DMS114 treated with DMSO at 0.1 percent for 48 hours (cell line): ENCODE measurements at regions not wholly inside any gene's neighbourhood (a gene's known extent, or its start where the extent isn't known, plus 50 kb on each side); places are given as distances from the start of the nearest gene placed in this dataset.

Experiments used
- DNase-seq: peaks from one replicate; lab custom pipeline; 2025; ENCODE audit not compliant: unreplicated experiment; lab: John Stamatoyannopoulos, UW

- no peak for DNase-seq
Measured at GRCh38 chr18:43635397-43635796, 358.1 kb upstream of the SYT4 start.

- no peak for DNase-seq
Measured at GRCh38 chr18:43642727-43643330, 365.5 kb upstream of the SYT4 start.

GRCh38 chr18:43648002-43648401 lies 370.7 kb upstream of the SYT4 start:
- no peak for DNase-seq

- DNase-seq: no peak
Measured at GRCh38 chr18:43649649-43650357, 372.5 kb upstream of the SYT4 start.

GRCh38 chr18:43650426-43650825 lies 373.1 kb upstream of the SYT4 start:
- DNase-seq: no peak

GRCh38 chr18:43651057-43651456 lies 373.8 kb upstream of the SYT4 start:
- no peak for DNase-seq

- no peak for DNase-seq
Measured at GRCh38 chr18:43656547-43656946, 379.3 kb upstream of the SYT4 start.

- DNase-seq: no peak
Measured at GRCh38 chr18:43661570-43661969, 384.3 kb upstream of the SYT4 start.

- DNase-seq: no peak
Measured at GRCh38 chr18:43662657-43663056, 385.4 kb upstream of the SYT4 start.

- no peak for DNase-seq
Measured at GRCh38 chr18:43663159-43663558, 385.9 kb upstream of the SYT4 start.

GRCh38 chr18:43664487-43665008 lies 387.3 kb upstream of the SYT4 start:
- DNase-seq: no peak

GRCh38 chr18:43665105-43665788 lies 388.0 kb upstream of the SYT4 start:
- no peak for DNase-seq

- no peak for DNase-seq
Measured at GRCh38 chr18:43668866-43669265, 391.6 kb upstream of the SYT4 start.

- DNase-seq: no peak
Measured at GRCh38 chr18:43671431-43671830, 394.1 kb upstream of the SYT4 start.

GRCh38 chr18:43680096-43680495 lies 402.8 kb upstream of the SYT4 start:
- DNase-seq: no peak

- no peak for DNase-seq
Measured at GRCh38 chr18:43681661-43682060, 404.4 kb upstream of the SYT4 start.

- no peak for DNase-seq
Measured at GRCh38 chr18:43682196-43682595, 404.9 kb upstream of the SYT4 start.

GRCh38 chr18:43686709-43687108 lies 409.4 kb upstream of the SYT4 start:
- no peak for DNase-seq

- DNase-seq: no peak
Measured at GRCh38 chr18:43692099-43692690, 414.9 kb upstream of the SYT4 start.

GRCh38 chr18:43702399-43702798 lies 425.1 kb upstream of the SYT4 start:
- no peak for DNase-seq

GRCh38 chr18:43703050-43703449 lies 425.8 kb upstream of the SYT4 start:
- DNase-seq: no peak

GRCh38 chr18:43705850-43706249 lies 428.6 kb upstream of the SYT4 start:
- DNase-seq: no peak
